ENCODE measurements at regions not wholly inside any gene's neighbourhood (a gene's known extent, or its start where the extent isn't known, plus 50 kb on each side); places are given as distances from the start of the nearest gene placed in this dataset.

- no peak for DNase-seq
Measured at GRCh38 chr2:199627417-199627816, 169.7 kb upstream of the SATB2 start.

- DNase-seq = no peak
Measured at GRCh38 chr2:199624958-199625357, 167.2 kb upstream of the SATB2 start.

GRCh38 chr2:199612509-199613130 lies 154.9 kb upstream of the SATB2 start:
- DNase-seq = no peak

GRCh38 chr2:199607914-199608313 lies 150.2 kb upstream of the SATB2 start:
- DNase-seq = no peak

GRCh38 chr2:199606193-199606780 lies 148.5 kb upstream of the SATB2 start:
- DNase-seq = no peak

GRCh38 chr2:199603721-199604291 lies 146.1 kb upstream of the SATB2 start:
- no peak for DNase-seq

- no peak for DNase-seq
Measured at GRCh38 chr2:199602896-199603717, 145.4 kb upstream of the SATB2 start.

- DNase-seq = no peak
Measured at GRCh38 chr2:199602271-199602895, 144.6 kb upstream of the SATB2 start.

GRCh38 chr2:199596549-199596948 lies 138.8 kb upstream of the SATB2 start:
- peak; percentile 17 for DNase-seq

- DNase-seq = no peak
Measured at GRCh38 chr2:199594443-199594842, 136.7 kb upstream of the SATB2 start.

- no peak for DNase-seq
Measured at GRCh38 chr2:199591826-199592225, 134.1 kb upstream of the SATB2 start.

- no peak for DNase-seq
Measured at GRCh38 chr2:199590321-199591203, 132.8 kb upstream of the SATB2 start.

- no peak for DNase-seq
Measured at GRCh38 chr2:199589306-199589705, 131.6 kb upstream of the SATB2 start.

- DNase-seq = no peak
Measured at GRCh38 chr2:199588054-199588453, 130.3 kb upstream of the SATB2 start.

GRCh38 chr2:199586646-199587045 lies 128.9 kb upstream of the SATB2 start:
- no peak for DNase-seq

GRCh38 chr2:199583676-199584075 lies 125.9 kb upstream of the SATB2 start:
- no peak for DNase-seq

GRCh38 chr2:199581935-199582360 lies 124.2 kb upstream of the SATB2 start:
- DNase-seq = no peak

GRCh38 chr2:199581408-199581807 lies 123.7 kb upstream of the SATB2 start:
- DNase-seq = no peak

GRCh38 chr2:199575416-199575815 lies 117.7 kb upstream of the SATB2 start:
- no peak for DNase-seq

- DNase-seq = no peak
Measured at GRCh38 chr2:199572571-199572970, 114.8 kb upstream of the SATB2 start.

GRCh38 chr2:199570934-199571333 lies 113.2 kb upstream of the SATB2 start:
- DNase-seq = no peak

GRCh38 chr2:199569336-199569735 lies 111.6 kb upstream of the SATB2 start:
- no peak for DNase-seq

Data from NCI-H510A treated with DMSO at 0.1 percent for 48 hours (cell line).